Mesothelial cell of epicardium (in vitro differentiated cells): ENCODE measurements at regions not wholly inside any gene's neighbourhood (a gene's known extent, or its start where the extent isn't known, plus 50 kb on each side); places are given as distances from the start of the nearest gene placed in this dataset.

ENCODE experiments used
- DNase-seq, 2 experiments: peaks; one replicate each; pipeline ENCODE4 v3.0.0; 2021; ENCODE audit warnings: low spot score in 2 of 2; ENCODE audit not compliant: unreplicated experiment in 2 of 2
- H3K27ac Mint-ChIP-seq: 2 replicates; pipeline ENCODE4 v1.8.0; 2021; ENCODE audit warnings: mixed read lengths
- H3K27me3 Mint-ChIP-seq: 2 replicates; pipeline ENCODE4 v1.8.0; 2021; ENCODE audit warnings: low read depth, mixed read lengths
- H3K36me3 Mint-ChIP-seq: 2 replicates; pipeline ENCODE4 v1.8.0; 2021; ENCODE audit warnings: mixed read lengths
- H3K4me1 Mint-ChIP-seq: 2 replicates; pipeline ENCODE4 v1.8.0; 2021; ENCODE audit warnings: mixed read lengths
- H3K4me3 Mint-ChIP-seq: 2 replicates; pipeline ENCODE4 v1.8.0; 2021; ENCODE audit warnings: mild to moderate bottlenecking, moderate library complexity, mixed read lengths
- H3K9me3 Mint-ChIP-seq: 2 replicates; pipeline ENCODE4 v1.8.0; 2021; ENCODE audit warnings: mixed read lengths
- TF ChIP-seq, protein P1 (sequence below): fragments of 200-600 bp; sonication (generic); IDR thresholded peaks from one replicate; pipeline ENCODE4 v1.5.0; 2021; ENCODE audit warnings: antibody characterized with exemption; ENCODE audit not compliant: unreplicated experiment

DNA sequence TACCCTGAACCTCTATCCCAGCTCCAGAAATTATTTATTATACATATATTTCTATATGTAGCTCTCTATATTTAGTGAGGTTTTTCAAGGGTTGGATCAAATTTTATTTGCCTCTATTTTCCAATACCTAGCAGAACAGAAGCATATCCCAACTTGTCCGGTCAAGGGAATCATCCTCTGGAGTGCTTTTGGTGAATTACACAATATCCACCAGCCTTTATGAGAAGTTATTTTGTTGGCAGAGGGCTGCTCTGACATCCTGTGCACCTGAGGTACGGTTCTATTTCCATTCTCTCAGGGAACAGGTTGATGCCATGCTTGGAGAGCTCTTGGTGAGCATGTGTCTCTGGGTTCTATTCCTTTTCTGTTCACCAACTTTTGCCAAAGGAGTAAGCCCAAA is 1056.4 kb downstream of the GALC start:
- no peaks in the 10 kb centered on the region for H3K27me3 Mint-ChIP-seq
- H3K36me3 Mint-ChIP-seq = no peaks in the 10 kb centered on the region
- H3K27ac Mint-ChIP-seq = no peak overlapping the region
- TF ChIP-seq, protein P1, sequence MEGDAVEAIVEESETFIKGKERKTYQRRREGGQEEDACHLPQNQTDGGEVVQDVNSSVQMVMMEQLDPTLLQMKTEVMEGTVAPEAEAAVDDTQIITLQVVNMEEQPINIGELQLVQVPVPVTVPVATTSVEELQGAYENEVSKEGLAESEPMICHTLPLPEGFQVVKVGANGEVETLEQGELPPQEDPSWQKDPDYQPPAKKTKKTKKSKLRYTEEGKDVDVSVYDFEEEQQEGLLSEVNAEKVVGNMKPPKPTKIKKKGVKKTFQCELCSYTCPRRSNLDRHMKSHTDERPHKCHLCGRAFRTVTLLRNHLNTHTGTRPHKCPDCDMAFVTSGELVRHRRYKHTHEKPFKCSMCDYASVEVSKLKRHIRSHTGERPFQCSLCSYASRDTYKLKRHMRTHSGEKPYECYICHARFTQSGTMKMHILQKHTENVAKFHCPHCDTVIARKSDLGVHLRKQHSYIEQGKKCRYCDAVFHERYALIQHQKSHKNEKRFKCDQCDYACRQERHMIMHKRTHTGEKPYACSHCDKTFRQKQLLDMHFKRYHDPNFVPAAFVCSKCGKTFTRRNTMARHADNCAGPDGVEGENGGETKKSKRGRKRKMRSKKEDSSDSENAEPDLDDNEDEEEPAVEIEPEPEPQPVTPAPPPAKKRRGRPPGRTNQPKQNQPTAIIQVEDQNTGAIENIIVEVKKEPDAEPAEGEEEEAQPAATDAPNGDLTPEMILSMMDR = no peak
- DNase-seq = no peak
- H3K4me1 Mint-ChIP-seq = peaks cover 12% of the 10 kb centered on the region
- H3K9me3 Mint-ChIP-seq = no peaks in the 10 kb centered on the region
- H3K4me3 Mint-ChIP-seq = no peak overlapping the region

DNA sequence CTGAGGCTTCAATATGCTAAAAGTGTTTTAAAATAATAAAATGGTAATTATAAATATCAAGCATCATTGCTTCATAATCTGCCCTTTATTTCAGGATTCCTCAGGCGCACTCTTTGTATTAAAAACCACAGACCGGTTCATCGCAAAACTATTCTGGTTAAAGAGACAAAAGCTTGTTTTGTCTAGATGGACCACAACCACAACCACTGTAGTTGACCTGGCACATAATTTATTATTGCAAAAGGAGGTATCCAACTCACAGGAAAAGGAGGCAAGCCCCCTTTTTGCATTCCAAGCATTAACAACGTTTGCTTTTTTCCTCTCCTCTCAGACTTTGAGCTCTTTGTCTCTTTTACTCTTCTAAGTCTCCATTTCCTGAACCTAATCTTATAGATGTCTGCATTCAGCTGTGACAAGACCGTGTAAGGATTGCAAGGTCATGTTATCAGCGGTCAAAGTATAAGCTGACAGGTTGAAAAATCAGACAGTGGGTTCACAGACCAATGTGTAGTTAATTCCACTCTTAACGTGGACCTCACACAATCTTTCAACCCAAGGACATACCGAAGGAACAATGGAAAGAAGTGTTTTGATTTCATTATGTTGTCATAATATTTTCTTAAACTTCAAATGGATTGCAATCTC is 1057.6 kb downstream of the GALC start:
- peak overlapping the region; percentile 64 for H3K27ac Mint-ChIP-seq
- TF ChIP-seq, protein P1 = no peak

DNA sequence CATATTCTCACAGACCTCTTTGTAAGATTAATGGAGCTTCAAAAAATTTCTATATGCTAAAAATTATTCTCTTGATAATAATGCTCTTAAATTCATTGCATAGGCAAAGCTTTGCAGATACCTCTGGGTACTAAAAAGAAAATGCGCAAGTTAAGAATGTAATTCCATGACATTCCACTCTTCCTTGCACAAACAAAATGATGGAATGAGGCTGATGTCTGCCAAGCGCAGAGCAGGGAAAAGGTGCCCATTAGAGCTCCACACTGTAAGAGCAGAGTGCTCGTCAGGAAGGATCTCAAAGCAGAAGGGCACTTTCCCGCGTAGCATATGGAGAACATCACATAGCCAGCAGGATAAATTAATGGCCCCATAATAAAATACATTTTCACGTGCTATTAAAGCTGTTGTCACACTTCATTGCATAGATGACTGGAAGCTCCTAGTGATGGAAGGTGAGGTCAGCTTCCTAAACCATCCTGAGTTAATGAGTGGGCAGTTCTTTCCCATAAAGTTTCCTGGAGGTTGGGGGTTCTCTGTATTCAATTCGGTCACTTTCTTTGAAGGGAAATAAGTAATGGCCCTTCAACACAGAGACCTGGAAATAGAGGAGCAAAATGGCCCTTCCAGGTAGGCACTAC is 1058.9 kb downstream of the GALC start:
- no peaks in the 10 kb centered on the region for H3K9me3 Mint-ChIP-seq
- H3K27me3 Mint-ChIP-seq = no peaks in the 10 kb centered on the region
- H3K36me3 Mint-ChIP-seq = no peaks in the 10 kb centered on the region
- TF ChIP-seq, protein P1 = no peak
- no peak overlapping the region for H3K4me3 Mint-ChIP-seq
- peaks cover 9% of the 10 kb centered on the region for H3K4me1 Mint-ChIP-seq
- no peak for DNase-seq
- no peak overlapping the region for H3K27ac Mint-ChIP-seq

More for the DNA sequence above, 1057.6 kb downstream of the GALC start:
- no peak for DNase-seq
- H3K4me1 Mint-ChIP-seq = peaks cover 9% of the 10 kb centered on the region
- H3K9me3 Mint-ChIP-seq = no peaks in the 10 kb centered on the region
- no peaks in the 10 kb centered on the region for H3K27me3 Mint-ChIP-seq
- no peaks in the 10 kb centered on the region for H3K36me3 Mint-ChIP-seq
- no peak overlapping the region for H3K4me3 Mint-ChIP-seq

DNA sequence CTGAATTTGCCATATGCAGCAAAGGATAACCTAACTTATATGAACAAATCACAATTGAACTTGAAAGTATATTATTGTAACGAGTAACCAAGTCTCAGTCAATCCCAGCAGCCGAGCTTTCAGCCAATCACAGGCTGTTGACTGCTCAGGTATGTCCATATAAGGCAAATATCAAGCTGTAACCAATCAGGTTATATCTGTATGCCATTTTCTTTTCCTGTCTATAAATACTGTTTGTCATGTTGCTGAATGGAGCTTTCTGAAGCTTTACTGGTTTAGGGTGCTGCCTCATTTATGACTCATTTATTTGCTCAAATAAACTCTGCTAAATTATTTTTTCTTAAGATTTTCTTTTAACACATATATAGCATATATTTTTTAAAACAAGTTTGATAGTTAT is 1059.5 kb downstream of the GALC start:
- Mint-ChIP-seq H3K9me3 (no peaks in the 10 kb centered on the region), H3K36me3 (no peaks in the 10 kb centered on the region), H3K27me3 (no peaks in the 10 kb centered on the region), H3K4me1 (peaks cover 9% of the 10 kb centered on the region), H3K27ac (no peak overlapping the region), H3K4me3 (no peak overlapping the region)
- DNase-seq = no peak
- TF ChIP-seq, protein P1 = no peak

DNA sequence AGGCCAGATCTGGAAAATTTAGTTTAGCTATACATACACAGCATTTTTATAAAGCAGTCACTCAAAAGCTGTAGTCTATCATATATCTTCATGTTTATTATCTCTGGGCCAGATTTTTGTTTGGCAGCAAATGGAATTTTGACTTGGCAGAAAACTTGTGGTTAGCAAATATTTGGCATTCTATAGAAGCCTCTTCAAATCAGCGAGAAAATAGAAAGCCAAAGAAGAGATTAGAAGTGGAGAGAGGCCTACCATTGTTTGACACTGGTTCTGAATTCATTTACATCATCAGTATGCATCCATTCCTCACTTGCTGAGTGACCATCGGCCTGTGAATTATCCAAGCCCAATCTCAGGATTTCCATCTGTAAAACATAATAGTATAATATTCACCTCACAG is 1077.6 kb downstream of the GALC start:
- Mint-ChIP-seq H3K36me3 (no peaks in the 10 kb centered on the region), H3K27ac (no peak overlapping the region), H3K4me1 (peaks cover 17% of the 10 kb centered on the region), H3K4me3 (no peak overlapping the region), H3K9me3 (peaks cover 2% of the 10 kb centered on the region), H3K27me3 (no peaks in the 10 kb centered on the region)
- TF ChIP-seq, protein P1 = no peak
- DNase-seq = no peak
